Right atrium auricular region (tissue), 2 donors: ENCODE measurements at regions not wholly inside any gene's neighbourhood (a gene's known extent, or its start where the extent isn't known, plus 50 kb on each side); places are given as distances from the start of the nearest gene placed in this dataset.

Source experiments
- DNase-seq: peaks from one replicate; pipeline ENCODE4 v3.0.0-alpha.2; 2019; ENCODE audit warnings: low spot score
- H3K27ac ChIP-seq, 2 donors: fragments of 200-600 bp; sonication (generic); 1 replicate in 1 of 2; 2 replicates in 1 of 2; pipeline ENCODE4 v1.5.1; 2016 to 2019
- H3K27me3 ChIP-seq, 2 donors: fragments of 200-600 bp; sonication (generic); one replicate each; pipeline versions ENCODE4 v1.5.1 to v1.6.0; 2017 to 2019
- H3K36me3 ChIP-seq: fragments of 200-600 bp; sonication (generic); one replicate; pipeline ENCODE4 v1.5.1; 2016
- H3K4me1 ChIP-seq, 2 donors: fragments of 200-600 bp; sonication (generic); one replicate each; pipeline versions ENCODE4 v1.5.1 to v1.6.0; 2017 to 2019
- H3K4me3 ChIP-seq, 2 donors: fragments of 200-600 bp; sonication (generic); 1 replicate in 1 of 2; 2 replicates in 1 of 2; pipeline ENCODE4 v1.5.1; 2017 to 2019; ENCODE audit warnings: mild to moderate bottlenecking in 1 of 2, moderate library complexity in 1 of 2
- H3K9me3 ChIP-seq, 2 donors: fragments of 200-600 bp; sonication (generic); one replicate each; pipeline ENCODE4 v1.5.1; 2019
- CTCF ChIP-seq, 2 donors: fragments of 200-600 bp; sonication (generic); IDR thresholded peaks; one replicate each; pipeline ENCODE4 v1.5.1; 2019; ENCODE audit warnings: antibody characterized with exemption in 2 of 2

- H3K9me3 ChIP-seq, result no peaks in the 10 kb centered on the region
- H3K36me3 ChIP-seq, result no peaks in the 10 kb centered on the region
- no peak for TF ChIP-seq CTCF (IDR thresholded peaks at IDR 0.05)
- no peak overlapping the region for H3K27ac ChIP-seq
- no peaks in the 10 kb centered on the region for H3K27me3 ChIP-seq
- H3K4me3 ChIP-seq, result no peak overlapping the region
- H3K4me1 ChIP-seq, result no peaks in the 10 kb centered on the region
- no peak for DNase-seq
Measured at GRCh38 chrX:9221781-9222180, 187.9 kb upstream of the FAM9B start.

DNA sequence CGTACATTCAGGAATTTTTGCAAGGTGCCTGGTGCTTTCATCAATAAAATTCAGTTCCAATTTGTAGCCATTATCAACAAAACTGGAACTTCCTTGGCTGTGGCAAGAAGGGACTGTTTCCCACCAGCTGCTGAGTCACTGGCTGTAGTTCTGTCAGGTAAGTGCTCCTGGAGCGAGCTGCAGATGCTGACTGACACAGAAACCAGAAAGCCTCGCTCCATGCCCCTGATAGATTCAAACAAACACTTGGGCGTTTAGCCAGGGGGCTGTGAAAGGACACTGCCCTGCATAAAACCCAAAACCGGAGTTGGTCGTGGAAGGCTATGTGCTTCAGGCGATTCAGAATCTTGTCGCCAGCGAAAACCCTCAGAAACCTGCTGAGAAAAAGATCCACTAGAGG is 188.4 kb upstream of the FAM9B start:
- Histone ChIP-seq H3K4me3 (no peak overlapping the region), H3K27ac (no peak overlapping the region), H3K27me3 (no peaks in the 10 kb centered on the region), H3K36me3 (no peaks in the 10 kb centered on the region), H3K9me3 (no peaks in the 10 kb centered on the region), H3K4me1 (no peaks in the 10 kb centered on the region)
- no peak for TF ChIP-seq CTCF (IDR thresholded peaks at IDR 0.05)
- no peak for DNase-seq

GRCh38 chrX:9227276-9227675 is 193.3 kb upstream of the FAM9B start:
- no peak for TF ChIP-seq CTCF (IDR thresholded peaks at IDR 0.05)
- H3K9me3 ChIP-seq, result no peaks in the 10 kb centered on the region
- no peaks in the 10 kb centered on the region for H3K36me3 ChIP-seq

GRCh38 chrX:9231491-9231890 is 197.6 kb upstream of the FAM9B start:
- DNase-seq, result no peak
- H3K27me3 ChIP-seq, result no peaks in the 10 kb centered on the region
- no peak overlapping the region for H3K27ac ChIP-seq
- no peak overlapping the region for H3K4me3 ChIP-seq
- TF ChIP-seq CTCF (IDR thresholded peaks at IDR 0.05), result no peak
- H3K9me3 ChIP-seq, result no peaks in the 10 kb centered on the region
- no peaks in the 10 kb centered on the region for H3K36me3 ChIP-seq
- no peaks in the 10 kb centered on the region for H3K4me1 ChIP-seq

More at GRCh38 chrX:9227276-9227675, 193.3 kb upstream of the FAM9B start:
- Histone ChIP-seq H3K4me3 (no peak overlapping the region), H3K27me3 (no peaks in the 10 kb centered on the region), H3K27ac (no peak overlapping the region), H3K4me1 (no peaks in the 10 kb centered on the region)
- no peak for DNase-seq

DNA sequence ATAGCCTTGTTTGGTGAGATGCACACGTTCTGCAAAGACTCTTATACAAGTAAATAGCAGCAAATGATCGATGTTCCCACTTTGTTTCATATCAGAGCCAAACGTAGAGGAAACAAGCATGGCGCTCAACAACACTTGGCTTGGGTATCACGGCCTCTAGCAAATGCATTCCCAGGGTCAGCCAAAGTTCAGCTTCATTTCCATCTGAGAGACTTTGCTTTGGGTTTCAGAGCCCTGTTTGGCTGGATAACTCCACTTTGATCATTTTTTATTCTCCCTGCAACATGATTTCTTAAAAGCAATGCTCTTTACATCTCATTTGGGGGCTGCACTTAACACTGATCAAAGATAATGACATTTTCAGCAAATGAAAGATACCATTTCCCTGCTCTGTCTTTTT is 199.2 kb upstream of the FAM9B start:
- H3K27ac ChIP-seq, result no peak overlapping the region
- no peaks in the 10 kb centered on the region for H3K36me3 ChIP-seq
- H3K4me1 ChIP-seq, result no peaks in the 10 kb centered on the region
- no peaks in the 10 kb centered on the region for H3K9me3 ChIP-seq
- DNase-seq, result no peak
- no peaks in the 10 kb centered on the region for H3K27me3 ChIP-seq
- H3K4me3 ChIP-seq, result no peak overlapping the region
- TF ChIP-seq CTCF (IDR thresholded peaks at IDR 0.05), result no peak

- Histone ChIP-seq H3K9me3 (no peaks in the 10 kb centered on the region), H3K4me3 (no peak overlapping the region), H3K36me3 (no peaks in the 10 kb centered on the region), H3K27me3 (no peaks in the 10 kb centered on the region), H3K27ac (no peak overlapping the region), H3K4me1 (no peaks in the 10 kb centered on the region)
- no peak for TF ChIP-seq CTCF (IDR thresholded peaks at IDR 0.05)
- no peak for DNase-seq
Measured at GRCh38 chrX:9234315-9234714, 200.4 kb upstream of the FAM9B start.
